A172 (cell line): ENCODE measurements at regions not wholly inside any gene's neighbourhood (a gene's known extent, or its start where the extent isn't known, plus 50 kb on each side); places are given as distances from the start of the nearest gene placed in this dataset.

Experiments used
- DNase-seq: peaks from one replicate; pipeline ENCODE4 v3.0.0-alpha.2; 2015; ENCODE audit warnings: low spot score

GRCh38 chr13:112194167-112194530, 127.2 kb downstream of the SOX1 start:
- no peak for DNase-seq

GRCh38 chr13:112194579-112194978, 127.6 kb downstream of the SOX1 start:
- no peak for DNase-seq

GRCh38 chr13:112198396-112199010, 131.6 kb downstream of the SOX1 start:
- DNase-seq = no peak

- DNase-seq = no peak
These were observed 133.3 kb downstream of the SOX1 start for GRCh38 chr13:112200200-112200599.

- no peak for DNase-seq
These were observed 135.3 kb downstream of the SOX1 start for GRCh38 chr13:112202266-112202665.

- DNase-seq = no peak
These were observed 136.0 kb downstream of the SOX1 start for GRCh38 chr13:112202966-112203365.

GRCh38 chr13:112203614-112204013, 136.7 kb downstream of the SOX1 start:
- no peak for DNase-seq

GRCh38 chr13:112204346-112205327, 137.7 kb downstream of the SOX1 start:
- DNase-seq = no peak

GRCh38 chr13:112205990-112206389, 139.0 kb downstream of the SOX1 start:
- no peak for DNase-seq

GRCh38 chr13:112207129-112207528, 140.2 kb downstream of the SOX1 start:
- DNase-seq = no peak

GRCh38 chr13:112208656-112209055, 141.7 kb downstream of the SOX1 start:
- DNase-seq = no peak

- DNase-seq = no peak
These were observed 142.3 kb downstream of the SOX1 start for GRCh38 chr13:112209266-112209665.

- DNase-seq = no peak
These were observed 142.8 kb downstream of the SOX1 start for GRCh38 chr13:112209711-112210110.

- peak; percentile 28 for DNase-seq
These were observed 143.4 kb downstream of the SOX1 start for GRCh38 chr13:112210371-112210770.

- DNase-seq = no peak
These were observed 145.6 kb downstream of the SOX1 start for GRCh38 chr13:112212533-112212932.

- no peak for DNase-seq
These were observed 146.7 kb downstream of the SOX1 start for GRCh38 chr13:112213467-112214255.

- no peak for DNase-seq
These were observed 148.9 kb downstream of the SOX1 start for GRCh38 chr13:112215871-112216270.

GRCh38 chr13:112217431-112217830, 150.5 kb downstream of the SOX1 start:
- DNase-seq = no peak

GRCh38 chr13:112218416-112218815, 151.5 kb downstream of the SOX1 start:
- no peak for DNase-seq

- DNase-seq = peak; percentile 18
These were observed 152.8 kb downstream of the SOX1 start for GRCh38 chr13:112219740-112220139.

GRCh38 chr13:112220296-112220875, 153.4 kb downstream of the SOX1 start:
- no peak for DNase-seq

- no peak for DNase-seq
These were observed 154.0 kb downstream of the SOX1 start for GRCh38 chr13:112220925-112221324.
